ENCODE measurements at regions not wholly inside any gene's neighbourhood (a gene's known extent, or its start where the extent isn't known, plus 50 kb on each side); places are given as distances from the start of the nearest gene placed in this dataset.

- Histone ChIP-seq H3K4me1 (no peaks in the 10 kb centered on the region), H3K4me3 (no peak overlapping the region), H3K9ac (ENCODE audit: low read depth in 2 of 2, low read length in 2 of 2) (no peak overlapping the region), H3K27me3 (no peaks in the 10 kb centered on the region), H3K27ac (no peak overlapping the region), H3K9me3 (no peaks in the 10 kb centered on the region), H3K36me3 (no peaks in the 10 kb centered on the region)
- DNase-seq, result peak; percentile 32
- no peak for TF ChIP-seq CTCF (IDR thresholded peaks at IDR 0.05)
- intact Hi-C loops (cut with DNase I), result no loop called here
Observed at GRCh38 chr3:73729969-73730440, 105.3 kb upstream of the PDZRN3 start.

GRCh38 chr3:73727854-73728253 is 103.1 kb upstream of the PDZRN3 start:
- no peak overlapping the region for H3K9ac ChIP-seq (ENCODE audit: low read depth in 2 of 2, low read length in 2 of 2)
- no peak overlapping the region for H3K4me3 ChIP-seq
- DNase-seq, result no peak
- no peak for TF ChIP-seq CTCF (IDR thresholded peaks at IDR 0.05)
- no peaks in the 10 kb centered on the region for H3K27me3 ChIP-seq
- intact Hi-C loops (cut with DNase I), result no loop called here
- H3K27ac ChIP-seq, result peak overlapping the region; percentile 46
- no peaks in the 10 kb centered on the region for H3K9me3 ChIP-seq
- no peaks in the 10 kb centered on the region for H3K4me1 ChIP-seq
- H3K36me3 ChIP-seq, result no peaks in the 10 kb centered on the region

- Histone ChIP-seq H3K4me3 (no peak overlapping the region), H3K36me3 (no peaks in the 10 kb centered on the region), H3K4me1 (no peaks in the 10 kb centered on the region), H3K9me3 (no peaks in the 10 kb centered on the region), H3K27me3 (no peaks in the 10 kb centered on the region), H3K9ac (ENCODE audit: low read depth in 2 of 2, low read length in 2 of 2) (no peak overlapping the region), H3K27ac (peak overlapping the region; percentile 46)
- no peak for DNase-seq
- no peak for TF ChIP-seq CTCF (IDR thresholded peaks at IDR 0.05)
- intact Hi-C loops (cut with DNase I), result no loop called here
Observed at GRCh38 chr3:73727117-73727821, 102.5 kb upstream of the PDZRN3 start.

- Histone ChIP-seq H3K27me3 (no peaks in the 10 kb centered on the region), H3K36me3 (no peaks in the 10 kb centered on the region), H3K4me3 (no peak overlapping the region), H3K9ac (ENCODE audit: low read depth in 2 of 2, low read length in 2 of 2) (no peak overlapping the region), H3K27ac (no peak overlapping the region), H3K9me3 (no peaks in the 10 kb centered on the region), H3K4me1 (no peaks in the 10 kb centered on the region)
- TF ChIP-seq CTCF (IDR thresholded peaks at IDR 0.05), result no peak
- no peak for DNase-seq
- intact Hi-C loops (cut with DNase I), result no loop called here
Observed at GRCh38 chr3:73723596-73723995, 98.9 kb upstream of the PDZRN3 start.

GRCh38 chr3:73719861-73720260 is 95.1 kb upstream of the PDZRN3 start:
- peak; percentile 32 for DNase-seq
- Histone ChIP-seq H3K27ac (peak overlapping the region; percentile 51), H3K9me3 (no peaks in the 10 kb centered on the region), H3K27me3 (no peaks in the 10 kb centered on the region), H3K4me3 (no peak overlapping the region), H3K36me3 (no peaks in the 10 kb centered on the region), H3K4me1 (no peaks in the 10 kb centered on the region), H3K9ac (ENCODE audit: low read depth in 2 of 2, low read length in 2 of 2) (peak overlapping the region in 1 of 2 donors; percentile 19)
- TF ChIP-seq CTCF (IDR thresholded peaks at IDR 0.05), result no peak
- intact Hi-C loops (cut with DNase I), result no loop called here
